Hippocampal formation (tissue), 2 donors: ENCODE measurements at regions not wholly inside any gene's neighbourhood (a gene's known extent, or its start where the extent isn't known, plus 50 kb on each side); places are given as distances from the start of the nearest gene placed in this dataset.
"Not testable (repeated sequence)": the region's sequence is repeated elsewhere in the genome, so short reads cannot be mapped to it uniquely, and the experiment has no call there.

ENCODE experiments used
- DNase-seq, 2 donors: peaks; one replicate each; lab custom pipeline; 2025; lab: John Stamatoyannopoulos, UW

GRCh38 chr21:15119486-15119885, 54.7 kb upstream of the NRIP1 start:
- DNase-seq: no peak

- DNase-seq: no peak
These were observed 56.4 kb upstream of the NRIP1 start for GRCh38 chr21:15121097-15121654.

GRCh38 chr21:15121655-15122120, 56.9 kb upstream of the NRIP1 start:
- no peak for DNase-seq

- DNase-seq: no peak
These were observed 57.4 kb upstream of the NRIP1 start for GRCh38 chr21:15122241-15122640.

GRCh38 chr21:15124731-15125130, 59.9 kb upstream of the NRIP1 start:
- DNase-seq: no peak

- no peak for DNase-seq
These were observed 62.1 kb upstream of the NRIP1 start for GRCh38 chr21:15126948-15127347.

GRCh38 chr21:15127437-15127836, 62.6 kb upstream of the NRIP1 start:
- no peak for DNase-seq

DNA sequence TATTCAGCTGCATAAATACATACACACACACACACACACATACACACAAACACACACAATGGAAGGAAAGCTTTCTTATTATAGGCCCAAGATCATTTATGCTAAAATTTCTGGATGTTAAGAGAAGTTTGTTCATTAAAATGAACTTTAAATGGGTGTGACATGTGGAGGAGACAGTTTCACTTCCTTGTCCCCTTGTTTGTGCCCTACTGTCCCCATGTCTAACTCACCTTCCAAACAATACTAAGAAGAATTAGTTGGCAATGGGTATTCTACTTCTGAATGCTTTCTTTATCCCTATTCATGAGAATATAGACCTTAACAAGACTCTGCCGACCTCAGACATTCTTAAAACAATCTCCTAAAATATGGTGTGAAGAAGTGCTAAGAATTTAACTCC, 63.5 kb upstream of the NRIP1 start:
- DNase-seq: no peak

DNA sequence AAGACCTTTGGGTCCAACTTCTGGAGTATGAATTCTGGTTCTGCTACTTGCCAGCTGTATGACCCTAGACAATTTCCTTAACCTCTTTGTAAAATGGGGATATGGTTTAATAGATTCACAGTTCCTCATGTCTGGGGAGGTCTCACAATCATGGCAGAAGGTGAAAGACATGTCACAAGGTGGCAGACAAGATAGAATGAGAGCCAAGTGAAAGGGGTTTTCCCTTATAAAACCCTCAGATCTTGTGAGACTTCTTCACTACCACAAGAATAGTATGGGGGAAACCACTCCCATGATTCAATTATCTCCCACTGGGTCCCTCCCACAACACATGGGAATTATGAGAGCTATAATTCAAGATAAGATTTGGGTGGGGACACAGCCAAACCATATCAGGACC, 63.9 kb upstream of the NRIP1 start:
- not testable (repeated sequence) for DNase-seq

GRCh38 chr21:15130326-15130725, 65.5 kb upstream of the NRIP1 start:
- no peak for DNase-seq

DNA sequence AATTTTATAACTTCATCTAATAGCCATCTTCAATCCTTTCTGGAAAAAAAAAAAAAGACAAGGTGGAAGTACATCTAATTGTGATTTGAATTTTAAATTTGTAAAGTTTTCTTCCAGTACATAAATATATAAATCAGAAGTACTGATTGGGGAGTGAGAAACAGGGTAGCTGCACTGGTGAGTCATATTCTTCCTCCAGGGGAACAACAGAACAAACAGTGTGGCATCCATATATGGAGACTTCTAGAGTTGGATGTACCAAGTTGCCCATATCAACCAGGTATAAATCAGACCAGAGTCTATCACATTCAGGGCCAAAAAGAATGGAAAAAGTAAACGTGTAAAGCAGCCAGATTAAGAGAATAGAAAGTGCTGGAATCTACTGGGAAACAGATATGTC, 66.0 kb upstream of the NRIP1 start:
- no peak for DNase-seq

- DNase-seq: no peak
These were observed 68.0 kb upstream of the NRIP1 start for GRCh38 chr21:15132781-15133180.

DNA sequence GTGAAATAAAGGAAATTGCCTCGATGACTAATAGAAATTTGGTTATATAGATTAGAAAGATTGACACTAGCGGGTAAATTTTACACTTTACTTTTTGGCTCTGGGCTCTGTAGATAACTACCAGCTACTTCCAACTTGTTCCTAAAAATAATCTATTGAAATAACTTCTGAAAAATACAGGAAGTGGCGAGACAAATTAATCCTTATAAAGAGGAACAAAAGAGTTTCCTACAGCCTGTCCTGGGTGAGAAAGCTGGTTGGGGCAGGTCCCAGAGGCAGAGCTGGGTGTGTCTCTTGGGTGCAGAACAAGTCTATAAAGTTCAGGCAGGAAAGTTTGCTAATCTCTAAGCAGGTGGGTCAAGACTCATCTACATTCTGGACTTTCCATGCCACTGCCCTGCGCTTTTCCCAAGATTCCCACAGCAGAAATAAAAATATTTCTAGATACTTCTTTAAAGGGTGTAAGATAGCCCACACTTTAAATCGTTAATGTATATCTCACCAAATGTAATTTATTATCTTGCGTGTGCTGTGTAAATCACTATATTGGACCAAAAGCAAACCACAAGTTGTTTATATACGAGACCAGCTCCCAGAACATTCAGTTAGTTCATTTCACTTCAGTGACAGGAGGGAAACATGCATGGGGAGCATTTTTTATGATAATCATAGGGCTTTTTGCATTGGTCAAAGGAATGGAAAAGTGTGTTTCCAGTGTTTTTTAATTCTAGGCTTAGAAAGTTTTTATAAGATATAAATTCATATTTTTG, 70.1 kb upstream of the NRIP1 start:
- DNase-seq: no peak

DNA sequence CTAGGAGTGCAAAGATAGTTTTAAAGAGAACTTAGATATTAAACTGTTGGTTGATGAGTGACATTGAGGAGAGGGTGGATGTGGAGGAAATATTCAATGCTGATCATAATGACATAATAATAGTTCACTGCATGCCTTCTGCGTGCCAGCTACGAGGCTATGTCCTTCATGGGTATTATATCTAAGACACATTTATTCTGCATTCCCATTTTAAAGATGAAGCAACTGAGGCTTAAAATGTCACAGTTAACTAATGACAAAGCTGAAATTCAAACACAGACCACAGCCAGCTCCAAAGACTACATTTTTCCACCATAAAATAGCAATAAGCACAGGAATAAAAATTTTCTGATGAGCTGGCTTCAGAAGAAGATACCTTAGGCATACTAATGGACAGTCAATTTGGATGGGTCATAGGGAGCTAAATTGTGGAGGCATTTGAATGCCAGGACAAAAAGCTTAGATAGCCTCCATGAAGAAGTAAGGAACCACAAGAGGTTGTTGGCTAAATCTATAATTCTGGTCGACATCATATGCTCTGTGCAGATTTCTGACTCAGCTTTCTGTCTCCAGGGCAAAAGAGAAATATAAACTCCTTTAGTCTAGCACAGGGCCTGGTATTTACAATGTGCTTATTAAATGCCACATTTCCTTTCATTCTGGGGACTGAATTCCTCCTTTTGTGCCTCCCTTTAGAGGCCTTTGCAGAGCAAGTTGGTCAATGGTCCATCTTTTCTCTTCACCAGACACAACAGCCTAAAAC, 71.2 kb upstream of the NRIP1 start:
- no peak for DNase-seq

DNA sequence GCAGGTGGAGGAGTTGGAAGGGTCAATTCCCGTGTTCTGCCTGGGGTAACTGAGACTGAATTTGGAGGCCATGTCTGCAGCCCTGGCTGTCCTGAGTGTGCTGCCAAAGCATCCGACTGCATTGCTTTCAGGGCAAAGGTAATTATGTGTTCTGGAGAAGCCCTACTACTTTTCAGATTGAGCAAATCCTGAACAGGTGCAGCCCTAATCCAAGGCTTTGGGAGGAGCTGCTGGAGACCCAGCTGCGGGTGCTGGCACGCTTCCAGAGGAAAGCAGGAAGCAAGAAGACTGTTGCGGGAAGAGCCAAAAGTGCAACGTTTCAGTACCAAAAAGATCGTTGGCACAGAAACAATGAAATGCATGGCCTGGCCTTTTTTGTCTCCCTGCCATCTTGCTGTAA, 73.7 kb upstream of the NRIP1 start:
- no peak for DNase-seq

- DNase-seq: no peak
These were observed 75.1 kb upstream of the NRIP1 start for GRCh38 chr21:15139898-15140297.

- no peak for DNase-seq
These were observed 75.7 kb upstream of the NRIP1 start for GRCh38 chr21:15140321-15141019.

DNA sequence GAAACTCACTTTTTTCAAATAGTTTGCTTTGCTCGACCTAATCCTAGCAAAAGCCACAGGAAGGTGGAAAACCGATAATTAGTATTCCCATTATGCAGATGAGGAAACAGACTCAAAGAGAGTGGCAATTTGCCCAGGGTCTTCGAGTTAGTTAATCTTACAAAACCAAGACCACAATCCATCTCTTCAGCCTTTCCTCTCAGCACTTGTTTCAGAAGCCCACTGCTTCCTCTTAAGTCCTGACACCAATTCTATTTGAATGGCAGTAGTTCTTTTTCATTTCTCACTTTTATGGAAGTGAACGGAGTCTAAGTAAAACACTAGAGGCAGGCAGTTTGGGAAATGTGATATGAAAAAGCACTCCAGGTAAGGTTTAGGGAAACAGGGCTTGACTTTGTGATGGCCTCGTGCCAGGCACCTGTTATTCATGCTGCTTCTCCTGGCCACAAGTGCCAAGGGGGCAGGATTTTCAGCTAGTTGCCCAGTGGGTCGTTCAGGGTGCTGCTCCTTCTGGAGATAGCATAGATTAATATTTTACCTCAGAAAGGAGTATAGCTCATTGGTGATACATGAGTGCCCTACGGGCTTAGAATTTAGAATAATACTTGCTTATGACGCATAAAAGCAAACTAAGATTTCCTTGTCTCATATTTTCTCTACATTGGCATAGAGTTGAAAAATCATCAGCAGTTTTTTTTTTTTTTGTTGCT, 76.6 kb upstream of the NRIP1 start:
- DNase-seq: no peak

GRCh38 chr21:15144026-15144425, 79.2 kb upstream of the NRIP1 start:
- DNase-seq: no peak

GRCh38 chr21:15148437-15148836, 83.6 kb upstream of the NRIP1 start:
- DNase-seq: no peak

GRCh38 chr21:15149600-15150224, 84.9 kb upstream of the NRIP1 start:
- DNase-seq: no peak
